HG03378 (cell line): ENCODE measurements at regions not wholly inside any gene's neighbourhood (a gene's known extent, or its start where the extent isn't known, plus 50 kb on each side); places are given as distances from the start of the nearest gene placed in this dataset.
"Not testable (repeated sequence)": the region's sequence is repeated elsewhere in the genome, so short reads cannot be mapped to it uniquely, and the experiment has no call there.

ENCODE experiments used
- ATAC-seq: cut with Tn5 transposase; IDR thresholded peaks from one replicate; pipeline ENCODE4 v1.9.1; 2021; ENCODE audit warnings: mild to moderate bottlenecking, moderate library complexity; ENCODE audit not compliant: unreplicated experiment

DNA sequence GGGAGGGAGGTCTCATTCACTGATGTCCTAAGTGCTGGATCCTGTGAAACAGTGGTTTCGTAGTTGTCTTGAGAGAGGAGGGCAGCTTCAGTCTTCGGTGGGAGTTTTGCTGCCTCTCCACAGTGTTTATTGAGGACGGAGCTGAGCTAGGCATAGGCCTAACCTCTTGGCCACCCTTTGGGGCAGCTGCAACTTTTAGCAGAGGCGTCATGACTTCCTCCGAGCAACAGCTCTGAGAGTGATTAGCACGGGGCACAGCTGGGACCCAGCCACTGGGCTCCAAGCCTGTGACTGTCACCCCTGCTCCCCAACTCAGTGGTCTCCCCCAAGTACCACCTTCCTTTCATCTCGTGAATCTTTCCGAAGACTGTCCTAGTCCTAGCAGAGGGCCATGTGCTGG, 139.9 kb upstream of the NCOR2 start:
- ATAC-seq = no peak

DNA sequence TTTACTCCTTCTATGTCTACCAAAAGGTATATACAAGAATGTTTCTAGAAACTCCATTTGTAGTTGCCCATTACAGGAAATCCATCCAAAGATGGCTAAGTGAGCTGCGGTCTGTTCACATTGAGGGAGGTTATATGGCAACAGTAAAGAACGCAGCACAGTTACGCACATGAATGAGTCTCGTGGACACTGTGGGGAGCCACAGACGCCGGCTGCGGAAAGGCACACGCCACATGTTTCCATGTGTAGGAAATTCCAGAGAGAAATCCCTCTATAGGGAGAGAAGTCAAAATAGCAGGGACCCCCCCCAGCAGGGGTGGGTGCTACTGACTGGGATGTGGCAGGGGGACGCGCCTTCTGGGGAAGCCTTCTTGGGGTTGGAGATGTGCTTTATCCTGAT, 139.0 kb upstream of the NCOR2 start:
- no peak for ATAC-seq

DNA sequence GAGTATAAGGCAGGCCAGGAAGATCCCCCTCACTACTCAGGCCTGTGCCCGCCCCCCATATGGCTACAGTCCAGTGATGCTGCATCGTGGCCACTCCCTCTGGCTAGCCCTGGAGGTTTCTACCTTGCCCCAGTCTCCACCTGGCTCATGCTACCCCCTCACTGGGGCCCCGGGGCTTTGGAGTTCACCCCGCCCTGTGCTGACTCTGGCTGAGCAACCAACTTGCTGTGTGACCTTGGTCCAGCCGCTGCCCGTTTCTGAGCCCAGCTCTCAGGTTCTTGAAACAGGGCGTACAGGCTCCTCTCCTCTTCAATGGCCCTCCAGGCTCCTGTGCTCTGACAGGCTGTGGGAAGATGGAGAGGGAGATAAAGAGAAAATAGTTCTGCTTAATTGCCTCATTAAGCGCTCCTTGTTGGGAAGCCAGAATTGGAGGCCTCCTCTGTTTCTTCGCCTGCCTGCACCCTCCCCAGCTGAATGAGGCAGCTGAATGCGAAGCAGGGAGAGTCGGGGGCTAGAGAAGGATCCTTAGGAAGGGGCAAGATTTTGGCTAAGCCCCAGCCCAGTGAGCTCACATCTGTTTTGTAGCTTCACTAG, 138.2 kb upstream of the NCOR2 start:
- no peak for ATAC-seq

DNA sequence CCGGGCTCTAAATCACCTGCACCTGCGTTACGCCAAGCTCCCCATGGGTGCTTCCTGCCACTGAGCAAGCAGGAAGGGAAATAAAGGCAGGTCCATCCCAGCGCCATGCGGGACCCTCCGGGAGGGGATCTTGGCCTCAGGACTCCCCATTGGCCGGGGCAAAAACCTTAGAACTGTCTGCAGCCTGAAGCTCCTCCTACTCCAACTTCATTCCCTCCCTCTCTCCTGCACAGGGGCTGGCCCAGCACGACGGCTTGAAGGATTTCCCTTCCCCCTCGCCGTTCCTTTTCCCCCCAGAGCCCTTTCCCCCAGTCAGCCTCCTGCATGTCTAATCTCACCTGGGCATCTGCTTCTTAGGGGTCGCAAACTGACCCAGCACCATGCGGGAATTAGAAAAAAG, 137.2 kb upstream of the NCOR2 start:
- no peak for ATAC-seq

DNA sequence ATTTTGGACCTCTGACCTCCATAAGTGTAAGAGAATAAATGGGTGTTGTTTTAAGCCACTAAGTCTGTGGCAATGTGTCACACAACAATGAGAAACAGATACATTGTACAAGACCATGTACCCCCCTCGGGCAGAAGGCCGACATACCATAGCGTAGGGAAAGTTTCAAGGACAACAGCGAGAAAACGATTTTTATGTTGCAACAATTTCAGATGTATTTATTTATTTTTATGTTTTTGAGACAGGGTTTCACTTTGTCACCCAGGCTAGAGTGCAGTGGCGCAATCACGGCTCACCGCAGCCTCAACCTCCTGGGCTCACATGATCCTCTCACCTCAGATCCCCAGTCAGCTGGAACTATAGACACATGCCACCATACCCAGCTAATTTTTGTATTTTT, 136.4 kb upstream of the NCOR2 start:
- ATAC-seq = no peak

DNA sequence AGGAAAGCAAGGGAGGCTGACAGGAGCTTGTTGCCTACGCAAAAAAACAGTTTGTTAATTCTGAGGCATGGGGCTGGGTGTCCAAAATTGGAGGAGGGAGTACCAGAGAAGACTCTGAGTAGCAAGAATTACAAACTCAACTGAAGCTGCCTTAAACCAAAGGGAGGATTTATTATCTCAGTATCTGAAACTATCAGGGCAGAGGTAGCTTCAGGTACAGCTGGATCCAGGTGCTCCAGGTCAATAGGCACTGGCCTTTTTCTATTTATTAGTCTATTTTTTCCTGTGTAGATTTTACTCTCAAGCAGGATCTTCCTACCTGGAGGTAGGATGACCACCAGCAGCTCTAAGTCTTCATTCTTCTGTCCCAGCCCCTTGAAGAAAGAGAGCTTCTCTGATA, 135.3 kb upstream of the NCOR2 start:
- ATAC-seq = no peak

DNA sequence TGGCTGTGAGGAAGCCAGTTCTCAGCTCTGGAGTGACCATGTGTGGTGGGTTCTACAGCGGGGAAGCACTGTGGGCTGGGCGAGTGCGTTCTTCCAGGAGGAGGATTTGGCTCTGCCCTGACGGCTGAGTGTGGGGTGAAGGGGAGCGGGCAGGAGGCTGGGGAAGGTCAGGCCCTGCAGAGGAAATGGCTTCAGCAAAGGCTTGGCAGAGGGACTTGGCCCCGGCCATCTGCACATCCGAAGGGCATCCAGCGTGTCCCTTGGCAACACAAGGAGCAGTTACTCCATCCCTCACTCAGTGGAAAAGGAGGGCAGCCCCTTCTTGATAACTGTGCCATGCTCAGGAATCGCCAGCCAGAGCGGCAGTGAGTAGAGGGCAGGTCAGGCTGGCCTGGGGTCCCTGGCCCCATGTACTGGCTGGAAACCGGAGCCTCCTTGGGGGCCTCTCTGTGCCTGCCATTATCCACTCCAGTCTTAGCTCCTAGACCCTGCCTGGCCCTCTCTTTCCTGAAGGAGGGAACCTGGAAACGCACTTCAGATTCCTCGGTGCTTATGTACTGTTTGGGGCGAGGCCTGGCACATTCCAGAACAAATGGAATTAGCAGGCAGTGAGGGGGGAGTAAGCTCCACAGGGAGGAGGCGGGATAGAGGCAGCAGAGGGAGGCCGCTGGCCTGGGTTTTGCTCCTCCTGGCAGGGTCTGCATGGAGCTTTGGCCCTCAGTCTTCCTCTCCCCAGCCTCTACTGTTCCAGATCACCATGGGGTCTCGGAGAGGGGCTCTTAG, 133.6 kb upstream of the NCOR2 start:
- no peak for ATAC-seq

DNA sequence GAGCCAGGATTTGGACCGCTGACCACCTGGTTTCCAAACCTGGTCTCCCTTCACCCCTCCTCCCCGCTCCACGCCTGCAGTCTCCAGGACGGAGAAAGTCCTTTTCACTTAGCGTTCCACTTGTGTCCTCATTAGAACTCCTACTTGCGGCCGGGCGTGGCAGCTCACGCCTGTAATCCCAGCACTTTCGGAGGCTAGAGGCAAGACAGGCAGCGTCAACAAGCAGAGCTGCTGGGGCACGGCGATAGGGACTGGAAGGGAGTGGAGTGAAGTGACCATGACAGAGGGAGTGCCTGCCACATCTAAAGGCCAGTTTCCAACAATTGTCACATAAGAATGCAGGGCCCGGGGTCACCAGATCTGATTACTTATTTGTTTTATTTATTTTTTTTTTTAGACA, 132.5 kb upstream of the NCOR2 start:
- no peak for ATAC-seq

DNA sequence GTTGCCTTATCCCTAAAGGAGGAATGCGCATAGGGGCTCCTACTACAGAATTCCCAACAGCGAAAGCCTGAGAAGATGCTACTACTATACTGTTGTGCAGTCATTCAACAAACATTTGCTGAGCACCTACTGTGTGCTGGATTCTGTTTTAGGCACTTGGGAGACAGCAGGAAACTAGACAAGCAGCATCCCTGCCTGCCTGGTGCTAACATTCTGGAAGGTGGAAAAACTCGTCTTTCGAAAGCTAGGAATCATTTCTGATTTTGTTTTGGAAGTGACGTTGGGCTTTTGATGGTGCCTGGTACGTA, 131.5 kb upstream of the NCOR2 start:
- ATAC-seq = no peak

DNA sequence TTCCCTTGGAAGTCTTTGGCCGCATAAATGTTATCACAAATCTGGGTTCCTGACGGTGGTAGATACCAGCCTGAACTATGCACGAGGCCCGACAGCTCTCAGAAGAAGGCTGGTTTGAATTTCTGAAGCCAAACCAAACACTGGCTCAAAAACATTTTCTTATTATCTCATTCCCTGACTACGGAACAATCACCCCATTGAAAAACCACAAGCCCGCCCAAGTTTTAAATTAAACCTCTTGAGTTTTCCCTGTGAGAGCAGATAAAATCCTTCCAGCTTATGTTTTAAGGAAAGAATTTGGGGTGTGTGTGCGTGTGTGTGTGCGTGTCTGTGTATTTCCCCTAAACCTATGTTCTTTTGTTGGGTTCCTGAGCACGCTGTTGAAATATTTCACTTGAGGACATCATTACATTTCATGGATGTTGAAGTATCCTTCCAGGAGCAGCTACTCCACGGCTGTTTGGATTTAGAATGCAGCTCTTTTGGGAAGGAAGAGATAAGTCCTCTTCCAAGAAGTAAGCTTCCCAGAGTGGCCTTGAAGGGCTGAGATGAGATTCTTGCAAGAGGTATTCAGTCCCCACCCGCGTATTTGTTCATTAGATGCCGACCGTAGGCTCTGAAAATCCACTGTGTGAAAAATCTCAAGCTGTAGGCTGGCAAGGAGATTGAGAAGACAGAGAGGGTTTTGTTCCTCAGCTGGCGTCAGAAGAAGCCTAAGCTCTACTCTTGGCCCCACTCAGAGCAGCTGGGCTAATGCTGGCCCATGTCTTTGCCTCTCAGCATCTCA, 131.0 kb upstream of the NCOR2 start:
- ATAC-seq = no peak

DNA sequence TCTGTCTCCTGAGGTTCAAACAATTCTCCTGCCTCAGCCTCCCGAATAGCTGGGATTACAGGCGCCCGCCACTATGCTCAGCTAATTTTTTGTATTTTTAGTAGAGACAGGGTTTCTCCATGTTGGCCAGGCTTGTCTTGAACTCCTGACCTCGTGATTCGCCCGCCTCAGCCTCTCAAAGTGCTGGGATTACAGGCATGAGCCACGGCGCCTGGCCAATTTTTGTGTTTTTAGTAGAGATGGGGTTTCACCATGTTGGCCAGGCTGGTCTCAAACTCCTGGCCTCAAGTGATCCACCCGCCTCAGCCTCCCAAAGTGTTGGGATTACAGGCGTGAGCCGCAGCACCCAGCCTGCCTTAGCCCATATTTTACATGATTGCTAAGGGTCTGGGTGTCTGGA, 130.3 kb upstream of the NCOR2 start:
- ATAC-seq = not testable (repeated sequence)

DNA sequence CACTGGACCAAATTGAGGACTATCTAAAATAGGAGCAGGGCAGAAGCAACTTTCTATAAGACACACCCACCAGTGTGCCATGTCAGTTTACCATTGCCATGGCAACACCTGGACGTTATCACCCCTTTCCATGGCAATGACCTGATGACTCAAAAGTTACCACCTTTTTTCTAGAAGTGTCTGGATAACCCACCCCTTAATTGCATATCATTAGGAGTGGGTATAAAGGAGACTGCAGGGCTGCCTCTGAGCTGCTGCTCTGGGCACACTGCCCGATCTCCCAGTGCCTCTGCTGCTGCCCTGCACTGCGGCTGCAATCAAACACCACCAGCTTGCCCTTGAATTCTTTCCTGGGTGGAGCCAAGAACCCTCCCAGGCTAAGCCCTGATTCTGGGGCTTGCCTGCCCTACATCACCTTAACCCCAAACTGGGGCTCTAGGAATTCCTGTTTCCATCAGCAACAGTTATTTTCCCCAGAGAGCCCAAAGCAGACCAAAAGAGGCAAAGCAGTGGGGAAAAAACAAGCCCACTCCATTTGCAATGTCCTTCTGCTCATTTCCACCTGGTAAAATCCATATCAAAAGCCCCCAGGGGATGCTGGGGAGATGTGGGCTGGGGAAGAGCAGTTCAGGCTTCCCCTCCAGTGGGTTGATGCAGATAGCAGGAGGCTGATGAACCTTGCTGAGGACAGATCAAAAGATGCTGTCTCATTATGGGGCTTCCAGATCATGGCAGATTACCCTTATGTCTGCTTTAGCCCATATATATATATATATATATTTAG, 129.5 kb upstream of the NCOR2 start:
- no peak for ATAC-seq

DNA sequence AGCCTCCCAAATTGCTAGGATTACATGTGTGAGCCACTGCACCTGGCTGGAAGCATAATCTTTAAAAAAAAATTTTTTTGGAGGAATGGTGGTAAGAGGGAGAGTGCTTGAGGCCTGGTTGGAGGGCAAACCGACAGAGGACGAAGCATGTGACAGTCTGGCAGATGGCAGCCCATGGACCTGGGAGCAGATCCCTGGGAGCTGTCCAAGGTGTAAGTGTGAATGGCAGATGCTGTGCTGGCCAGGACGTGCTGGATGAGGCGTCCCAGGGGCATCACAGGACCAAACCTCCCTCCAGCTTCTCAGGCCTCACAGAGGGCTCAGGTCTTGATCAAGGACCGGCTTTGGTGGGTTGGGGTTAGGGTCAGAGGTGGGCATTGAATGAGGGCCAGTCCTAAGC, 128.4 kb upstream of the NCOR2 start:
- ATAC-seq = no peak

DNA sequence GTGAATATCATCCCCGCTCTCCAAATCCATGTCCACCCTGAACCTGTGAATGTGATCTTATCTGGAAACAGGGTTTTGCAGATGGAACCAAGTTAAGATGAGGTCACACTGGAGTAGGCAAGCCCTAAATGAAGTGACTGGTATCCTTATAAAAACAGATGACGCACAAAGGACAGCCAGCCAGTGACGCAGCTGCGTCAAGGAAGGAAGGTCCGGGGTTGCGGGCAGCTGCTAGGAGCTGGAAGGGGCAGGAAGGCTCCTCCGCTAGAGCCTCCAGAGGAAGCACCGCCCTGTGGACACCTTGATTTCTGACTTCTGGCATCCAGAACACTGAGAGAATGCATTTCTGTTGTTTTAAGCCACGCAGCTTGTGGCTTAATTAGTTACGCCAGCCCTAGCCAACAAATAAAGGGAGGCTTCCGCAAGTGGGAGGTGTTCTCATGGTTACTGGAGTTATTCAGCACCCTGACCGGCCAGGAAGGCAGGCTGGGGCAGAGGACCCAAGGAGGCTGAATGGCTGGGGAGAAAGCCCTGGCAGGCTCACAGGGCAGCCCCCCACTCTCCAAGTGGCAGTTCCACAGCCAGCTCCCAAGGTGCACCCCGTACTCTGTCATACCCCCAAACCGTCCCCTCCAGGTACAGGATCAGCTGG, 127.6 kb upstream of the NCOR2 start:
- ATAC-seq = no peak

DNA sequence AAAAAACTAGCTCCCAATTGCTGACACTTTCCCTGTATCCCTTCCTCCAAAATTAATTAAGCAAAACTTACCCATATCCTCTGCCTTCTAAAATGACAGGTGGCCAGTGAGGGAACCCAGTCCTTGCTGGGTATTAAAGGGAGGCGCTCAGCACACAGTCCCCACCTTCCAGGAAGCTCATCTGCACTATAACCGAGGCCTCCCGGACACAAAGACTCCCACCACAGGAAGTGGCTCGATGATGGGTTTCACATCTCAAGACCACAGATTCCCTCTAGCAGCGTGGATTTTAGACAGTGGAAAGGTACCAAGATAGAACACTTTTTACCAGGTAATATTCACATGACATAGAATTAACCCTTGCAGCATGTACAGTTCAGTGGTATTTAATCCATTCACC, 126.8 kb upstream of the NCOR2 start:
- no peak for ATAC-seq

DNA sequence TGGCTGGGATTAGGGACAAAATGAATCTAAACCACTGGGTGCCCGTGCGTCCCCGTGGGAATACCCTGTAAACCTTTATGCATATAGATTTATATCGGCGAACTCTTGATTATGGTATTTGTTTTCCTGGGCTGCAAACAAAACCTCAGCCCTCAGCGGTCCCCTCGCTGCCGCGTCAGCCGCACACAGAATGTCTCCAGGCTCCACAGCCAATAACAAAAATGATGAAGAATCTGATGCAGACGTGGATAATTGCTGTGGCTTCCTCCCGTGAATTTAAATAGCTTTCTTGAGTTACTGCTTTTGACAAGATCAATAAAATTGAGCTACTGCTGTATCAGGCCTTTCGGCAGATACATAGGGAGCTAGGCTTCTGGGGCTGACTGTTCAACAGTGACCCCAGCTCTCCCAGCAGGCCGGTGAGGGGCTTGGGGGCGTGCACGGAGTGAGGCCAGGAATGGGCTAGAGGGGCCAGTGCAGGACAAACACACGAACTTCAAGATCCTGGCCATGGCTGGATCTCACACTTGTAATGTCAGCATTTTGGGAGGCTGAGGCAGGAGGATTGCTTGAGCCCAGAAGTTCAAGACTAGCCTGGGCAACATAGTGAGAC, 125.8 kb upstream of the NCOR2 start:
- ATAC-seq = no peak

DNA sequence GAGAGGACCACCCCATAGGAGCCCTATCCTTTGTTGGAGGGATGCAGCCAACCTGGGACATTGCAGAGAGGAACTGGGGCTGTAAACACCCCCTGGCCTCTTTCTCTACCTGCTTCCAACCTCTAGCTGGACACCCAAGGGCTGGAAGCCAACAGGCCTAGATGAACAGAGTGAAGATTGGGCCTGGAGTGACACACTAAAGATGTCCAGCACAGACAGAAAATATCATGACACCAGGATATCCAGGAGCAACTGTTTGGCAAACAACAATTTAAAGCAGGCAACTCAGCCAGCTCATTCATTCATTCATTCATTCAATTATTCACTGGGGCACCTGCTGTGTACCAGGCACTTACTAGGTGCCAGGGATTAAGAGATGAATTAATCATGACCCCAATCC, 125.0 kb upstream of the NCOR2 start:
- ATAC-seq = no peak

DNA sequence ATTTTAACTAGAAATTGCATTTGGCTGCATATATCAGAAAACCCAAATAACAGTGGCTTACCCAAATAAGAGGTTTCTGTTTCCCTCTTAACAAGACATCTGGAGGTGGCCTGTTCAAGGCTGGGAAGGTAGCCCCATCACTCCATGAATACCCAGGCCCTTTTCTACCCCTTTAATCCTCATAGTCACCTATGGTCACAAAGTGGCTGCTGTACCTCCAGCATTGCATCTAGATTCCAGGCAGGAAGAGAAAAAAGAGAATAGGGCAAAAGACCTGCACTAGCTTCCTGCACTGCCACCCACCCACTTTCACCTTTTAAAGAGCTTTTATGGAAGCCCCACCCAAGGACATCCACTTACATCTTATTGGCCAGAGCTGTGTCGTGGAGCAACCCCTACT, 124.0 kb upstream of the NCOR2 start:
- ATAC-seq = no peak

DNA sequence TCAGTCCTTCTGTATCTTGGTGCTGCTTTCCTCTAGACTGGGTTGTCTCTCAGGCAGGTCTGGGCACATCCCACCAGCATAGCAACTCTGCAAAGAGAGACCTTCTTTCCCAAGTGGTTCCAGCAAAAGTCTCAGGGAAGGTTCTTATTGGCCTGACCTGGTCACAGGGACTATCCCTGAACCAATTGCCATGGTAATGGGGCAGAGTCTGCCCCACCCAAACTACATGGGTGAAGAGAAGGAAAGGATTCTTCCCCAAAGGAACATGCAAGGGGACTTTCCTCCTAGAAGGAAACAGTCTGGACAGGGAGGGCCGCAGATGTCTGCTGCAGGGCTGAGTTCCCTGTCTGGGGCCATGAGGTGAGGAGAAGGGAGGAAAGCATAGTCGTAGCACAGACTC, 122.2 kb upstream of the NCOR2 start:
- ATAC-seq = no peak

DNA sequence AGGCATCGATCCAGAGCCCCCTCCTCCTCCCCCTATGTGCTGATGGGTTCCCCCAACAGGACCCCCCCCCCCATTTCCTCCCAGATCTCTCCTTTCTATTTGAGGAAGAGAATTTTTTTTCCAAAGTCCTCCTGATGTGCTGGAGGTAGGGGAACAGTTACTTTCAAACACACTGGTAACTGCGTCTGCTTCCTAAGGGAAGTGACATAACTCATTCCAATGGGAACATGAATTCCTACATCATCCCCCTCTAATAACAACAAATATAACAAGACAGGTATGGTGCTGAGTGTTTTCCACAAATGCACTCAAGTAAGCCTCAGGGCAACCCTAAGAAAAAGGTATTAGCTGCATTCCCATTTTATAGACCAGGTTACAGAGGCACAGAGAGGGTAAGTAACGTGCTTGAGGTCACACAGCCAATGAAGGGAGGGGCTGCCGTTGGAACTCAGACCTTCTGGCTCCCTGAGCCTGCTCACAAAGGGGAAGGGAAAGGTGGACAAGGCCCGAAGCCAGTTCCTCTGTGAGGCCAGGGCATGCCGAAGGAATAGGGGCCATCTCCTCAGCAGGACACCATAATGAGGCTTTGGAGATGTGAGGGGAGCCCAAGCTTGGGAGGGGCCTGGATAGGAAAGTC, 121.1 kb upstream of the NCOR2 start:
- ATAC-seq = no peak
